ENCODE measurements at regions not wholly inside any gene's neighbourhood (a gene's known extent, or its start where the extent isn't known, plus 50 kb on each side); places are given as distances from the start of the nearest gene placed in this dataset.

DNA sequence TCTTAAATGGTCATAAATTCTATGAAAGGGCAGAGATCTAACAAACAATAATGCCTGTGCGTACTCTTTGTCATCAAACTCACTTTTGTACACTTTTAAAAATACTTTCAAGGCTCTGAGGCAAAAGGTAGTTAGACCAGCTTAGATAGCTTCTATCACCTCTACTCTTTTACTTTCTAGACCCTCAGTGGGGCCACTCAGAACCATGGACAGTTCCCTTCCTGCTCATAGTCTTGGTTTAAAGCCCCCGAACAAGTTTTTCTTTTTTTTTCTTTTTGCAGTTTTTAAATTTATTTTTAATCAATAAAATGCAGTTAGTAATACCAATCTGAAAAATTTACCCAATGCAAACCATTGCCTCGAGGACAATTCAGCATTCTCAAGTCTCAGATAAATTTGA, 460.5 kb upstream of the CNKSR2 start:
- intact Hi-C loops (cut with DNase I), result no loop called here
- H3K27ac ChIP-seq, result no peak overlapping the region
- no peaks in the 10 kb centered on the region for H3K4me1 ChIP-seq
- no peaks in the 10 kb centered on the region for H3K9me3 ChIP-seq
- ATAC-seq, result no peak
- TF ChIP-seq, protein P1, sequence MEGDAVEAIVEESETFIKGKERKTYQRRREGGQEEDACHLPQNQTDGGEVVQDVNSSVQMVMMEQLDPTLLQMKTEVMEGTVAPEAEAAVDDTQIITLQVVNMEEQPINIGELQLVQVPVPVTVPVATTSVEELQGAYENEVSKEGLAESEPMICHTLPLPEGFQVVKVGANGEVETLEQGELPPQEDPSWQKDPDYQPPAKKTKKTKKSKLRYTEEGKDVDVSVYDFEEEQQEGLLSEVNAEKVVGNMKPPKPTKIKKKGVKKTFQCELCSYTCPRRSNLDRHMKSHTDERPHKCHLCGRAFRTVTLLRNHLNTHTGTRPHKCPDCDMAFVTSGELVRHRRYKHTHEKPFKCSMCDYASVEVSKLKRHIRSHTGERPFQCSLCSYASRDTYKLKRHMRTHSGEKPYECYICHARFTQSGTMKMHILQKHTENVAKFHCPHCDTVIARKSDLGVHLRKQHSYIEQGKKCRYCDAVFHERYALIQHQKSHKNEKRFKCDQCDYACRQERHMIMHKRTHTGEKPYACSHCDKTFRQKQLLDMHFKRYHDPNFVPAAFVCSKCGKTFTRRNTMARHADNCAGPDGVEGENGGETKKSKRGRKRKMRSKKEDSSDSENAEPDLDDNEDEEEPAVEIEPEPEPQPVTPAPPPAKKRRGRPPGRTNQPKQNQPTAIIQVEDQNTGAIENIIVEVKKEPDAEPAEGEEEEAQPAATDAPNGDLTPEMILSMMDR (IDR thresholded peaks at IDR 0.05), result no peak
- TF ChIP-seq POLR2A (IDR thresholded peaks at IDR 0.05), result no peak
- WGBS, 4 donors, result 21 to 34% (median 27%) methylated on average over 3 of the region's 3 CpGs
- DNase-seq, result no peak
- H3K36me3 ChIP-seq, result no peaks in the 10 kb centered on the region
- no peak overlapping the region for H3K4me3 ChIP-seq
- no peaks in the 10 kb centered on the region for H3K27me3 ChIP-seq

DNA sequence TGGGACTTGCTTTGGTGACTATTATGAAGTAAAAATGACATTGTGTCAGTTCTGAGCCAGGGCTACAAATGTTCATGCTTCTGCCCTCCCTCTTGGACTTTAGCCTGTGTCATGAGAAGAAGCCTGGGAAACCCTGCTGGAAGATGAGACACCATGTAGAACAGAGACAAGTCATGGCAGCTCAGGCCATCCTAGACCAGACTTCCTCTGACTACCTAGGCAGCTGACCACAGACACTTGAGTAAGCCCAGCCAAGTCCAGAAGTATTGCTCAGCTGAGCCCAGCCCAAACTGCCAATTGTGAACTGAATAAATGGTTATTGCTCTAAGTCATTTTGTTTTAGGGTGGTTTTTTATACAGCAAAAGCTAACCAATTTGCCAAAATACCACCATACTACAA, 467.6 kb upstream of the CNKSR2 start:
- H3K4me1 ChIP-seq, result no peaks in the 10 kb centered on the region
- intact Hi-C loops (cut with DNase I), result no loop called here
- H3K4me3 ChIP-seq, result no peak overlapping the region
- no peak for TF ChIP-seq POLR2A (IDR thresholded peaks at IDR 0.05)
- TF ChIP-seq, protein P1 (IDR thresholded peaks at IDR 0.05), result no peak
- DNase-seq (no peak), ATAC-seq (no peak)
- H3K36me3 ChIP-seq, result no peaks in the 10 kb centered on the region
- no peak overlapping the region for H3K27ac ChIP-seq
- H3K27me3 ChIP-seq, result no peaks in the 10 kb centered on the region
- peaks cover 0 to 8% (median 0%) of the 10 kb centered on the region in 12 donors for H3K9me3 ChIP-seq

DNA sequence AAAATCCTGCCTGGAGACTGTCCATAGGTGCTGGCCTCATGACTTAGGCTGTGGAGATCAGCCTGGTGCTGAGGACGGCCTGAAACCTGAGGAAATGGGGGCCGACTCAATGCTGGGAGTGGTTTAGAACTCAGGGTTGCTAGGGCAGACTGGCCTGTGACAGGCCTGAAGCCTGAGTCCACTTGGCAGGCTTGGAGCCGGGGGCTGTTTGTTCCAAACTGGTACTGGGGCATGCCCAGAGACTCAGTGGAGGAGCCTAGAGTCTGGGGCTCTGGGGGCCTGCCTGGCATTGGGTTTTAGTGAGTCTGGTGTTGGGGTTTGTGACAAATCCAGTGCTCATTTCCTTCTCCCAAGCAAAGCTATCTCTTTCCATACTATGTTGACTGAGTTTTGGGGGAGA, 489.7 kb upstream of the CNKSR2 start:
- H3K36me3 ChIP-seq, result no peaks in the 10 kb centered on the region
- WGBS, 4 donors, result 77 to 100% (median 81%) methylated on average over 1 to 3 of the region's 3 CpGs
- H3K4me3 ChIP-seq, result no peak overlapping the region
- H3K27me3 ChIP-seq, result no peaks in the 10 kb centered on the region
- H3K9me3 ChIP-seq, result peaks cover 0 to 29% (median under 1%) of the 10 kb centered on the region in 12 donors
- intact Hi-C loops (cut with DNase I), result no loop called here
- no peak for ATAC-seq
- DNase-seq, result no peak
- no peaks in the 10 kb centered on the region for H3K4me1 ChIP-seq
- no peak for TF ChIP-seq POLR2A (IDR thresholded peaks at IDR 0.05)
- TF ChIP-seq, protein P1 (IDR thresholded peaks at IDR 0.05), result no peak
- H3K27ac ChIP-seq, result no peak overlapping the region

- Histone ChIP-seq H3K27me3 (no peaks in the 10 kb centered on the region), H3K27ac (no peak overlapping the region), H3K4me3 (no peak overlapping the region), H3K36me3 (no peaks in the 10 kb centered on the region), H3K4me1 (no peaks in the 10 kb centered on the region), H3K9me3 (peaks cover 0 to 28% (median 0%) of the 10 kb centered on the region in 12 donors)
- TF ChIP-seq, protein P1 (IDR thresholded peaks at IDR 0.05), result no peak
- no peak for TF ChIP-seq POLR2A (IDR thresholded peaks at IDR 0.05)
- DNase-seq (no peak), ATAC-seq (no peak)
- intact Hi-C loops (cut with DNase I), result no loop called here
These were observed 510.6 kb upstream of the CNKSR2 start for GRCh38 chrX:20863649-20864048.
